HUES64 (cell line): ENCODE measurements at regions not wholly inside any gene's neighbourhood (a gene's known extent, or its start where the extent isn't known, plus 50 kb on each side); places are given as distances from the start of the nearest gene placed in this dataset.

ENCODE experiments used
- H3K27ac ChIP-seq: 2 replicates; pipeline ENCODE4 v1.7.0; 2013; ENCODE audit warnings: low read depth, low read length, inconsistent platforms
- H3K27me3 ChIP-seq: 2 replicates; pipeline ENCODE4 v1.6.1; 2013; ENCODE audit warnings: mild to moderate bottlenecking, low read length; ENCODE audit not compliant: insufficient read depth
- H3K36me3 ChIP-seq: 2 replicates; pipeline ENCODE4 v1.6.1; 2013; ENCODE audit warnings: mild to moderate bottlenecking, low read length; ENCODE audit not compliant: insufficient read depth
- H3K4me1 ChIP-seq: 2 replicates; pipeline ENCODE4 v1.6.1; 2013; ENCODE audit warnings: mild to moderate bottlenecking, low read length, moderate library complexity; ENCODE audit not compliant: insufficient read depth
- H3K4me3 ChIP-seq: 2 replicates; pipeline ENCODE4 v1.5.1; 2013; ENCODE audit warnings: mild to moderate bottlenecking, low read length, moderate library complexity
- H3K9ac ChIP-seq: 2 replicates; pipeline ENCODE4 v1.6.1; 2013; ENCODE audit warnings: mild to moderate bottlenecking, low read depth, low read length
- H3K9me3 ChIP-seq: 2 replicates; pipeline ENCODE4 v1.6.1; 2013; ENCODE audit warnings: low read depth, low read length; ENCODE audit not compliant: insufficient read depth
- WGBS: fragments of 150-250, 120-280 bp; methylation state at CpG from one replicate; pipeline ENCODE4 v1.1.7; 2013; ENCODE audit warnings: missing lambda C conversion rate; 5-methylcytosine and 5-hydroxymethylcytosine counted together

GRCh38 chr7:79820387-79820786, 314.2 kb upstream of the GNAI1 start:
- Histone ChIP-seq H3K27me3 (no peaks in the 10 kb centered on the region), H3K27ac (no peak overlapping the region), H3K36me3 (no peaks in the 10 kb centered on the region), H3K9me3 (no peaks in the 10 kb centered on the region), H3K9ac (no peak overlapping the region), H3K4me1 (no peaks in the 10 kb centered on the region), H3K4me3 (no peak overlapping the region)
- WGBS, result 83% methylated on average over 6 of the region's 6 CpGs

GRCh38 chr7:79810916-79811315, 323.7 kb upstream of the GNAI1 start:
- H3K27me3 ChIP-seq, result no peaks in the 10 kb centered on the region
- no peak overlapping the region for H3K4me3 ChIP-seq
- H3K4me1 ChIP-seq, result no peaks in the 10 kb centered on the region
- H3K9ac ChIP-seq, result no peak overlapping the region
- H3K36me3 ChIP-seq, result no peaks in the 10 kb centered on the region
- H3K27ac ChIP-seq, result no peak overlapping the region
- WGBS, result 97% methylated on average over 2 of the region's 2 CpGs
- no peaks in the 10 kb centered on the region for H3K9me3 ChIP-seq

- Histone ChIP-seq H3K4me1 (no peaks in the 10 kb centered on the region), H3K27me3 (no peaks in the 10 kb centered on the region), H3K9me3 (no peaks in the 10 kb centered on the region), H3K36me3 (no peaks in the 10 kb centered on the region), H3K4me3 (no peak overlapping the region), H3K27ac (no peak overlapping the region), H3K9ac (no peak overlapping the region)
- 63% methylated on average over 4 of the region's 6 CpGs for WGBS
Observed at GRCh38 chr7:79806161-79806734, 328.4 kb upstream of the GNAI1 start.

- no peaks in the 10 kb centered on the region for H3K4me1 ChIP-seq
- H3K27ac ChIP-seq, result no peak overlapping the region
- H3K36me3 ChIP-seq, result no peaks in the 10 kb centered on the region
- H3K9ac ChIP-seq, result no peak overlapping the region
- H3K4me3 ChIP-seq, result no peak overlapping the region
- 90% methylated on average over 6 of the region's 6 CpGs for WGBS
- H3K9me3 ChIP-seq, result no peaks in the 10 kb centered on the region
- no peaks in the 10 kb centered on the region for H3K27me3 ChIP-seq
Observed at GRCh38 chr7:79790656-79791262, 337.3 kb upstream of the MAGI2 start.

- Histone ChIP-seq H3K27ac (no peak overlapping the region), H3K9me3 (no peaks in the 10 kb centered on the region), H3K36me3 (no peaks in the 10 kb centered on the region), H3K9ac (no peak overlapping the region), H3K27me3 (no peaks in the 10 kb centered on the region), H3K4me3 (no peak overlapping the region), H3K4me1 (no peaks in the 10 kb centered on the region)
- 76% methylated on average over 2 of the region's 2 CpGs for WGBS
Observed at GRCh38 chr7:79789584-79790345, 336.3 kb upstream of the MAGI2 start.

- no peaks in the 10 kb centered on the region for H3K36me3 ChIP-seq
- H3K9ac ChIP-seq, result no peak overlapping the region
- no peak overlapping the region for H3K27ac ChIP-seq
- no peaks in the 10 kb centered on the region for H3K9me3 ChIP-seq
- H3K4me3 ChIP-seq, result no peak overlapping the region
- H3K27me3 ChIP-seq, result no peaks in the 10 kb centered on the region
- H3K4me1 ChIP-seq, result no peaks in the 10 kb centered on the region
- 91% methylated on average over 3 of the region's 3 CpGs for WGBS
Observed at GRCh38 chr7:79787623-79788022, 334.2 kb upstream of the MAGI2 start.

GRCh38 chr7:79787096-79787495, 333.6 kb upstream of the MAGI2 start:
- 93% methylated on average over 2 of the region's 2 CpGs for WGBS

GRCh38 chr7:79786187-79786586, 332.7 kb upstream of the MAGI2 start:
- H3K36me3 ChIP-seq, result no peaks in the 10 kb centered on the region
- H3K27ac ChIP-seq, result no peak overlapping the region
- no peak overlapping the region for H3K4me3 ChIP-seq
- no peaks in the 10 kb centered on the region for H3K4me1 ChIP-seq
- 91% methylated on average over 4 of the region's 5 CpGs for WGBS
- no peak overlapping the region for H3K9ac ChIP-seq
- H3K27me3 ChIP-seq, result no peaks in the 10 kb centered on the region
- H3K9me3 ChIP-seq, result no peaks in the 10 kb centered on the region

More at GRCh38 chr7:79787096-79787495, 333.6 kb upstream of the MAGI2 start:
- H3K9me3 ChIP-seq, result no peaks in the 10 kb centered on the region
- no peaks in the 10 kb centered on the region for H3K27me3 ChIP-seq
- H3K36me3 ChIP-seq, result no peaks in the 10 kb centered on the region
- H3K9ac ChIP-seq, result no peak overlapping the region
- H3K27ac ChIP-seq, result no peak overlapping the region
- no peak overlapping the region for H3K4me3 ChIP-seq
- H3K4me1 ChIP-seq, result no peaks in the 10 kb centered on the region

- no peaks in the 10 kb centered on the region for H3K4me1 ChIP-seq
- H3K9ac ChIP-seq, result no peak overlapping the region
- H3K27ac ChIP-seq, result no peak overlapping the region
- no peak overlapping the region for H3K4me3 ChIP-seq
- H3K36me3 ChIP-seq, result no peaks in the 10 kb centered on the region
- 80% methylated on average over 2 of the region's 3 CpGs for WGBS
- no peaks in the 10 kb centered on the region for H3K27me3 ChIP-seq
- no peaks in the 10 kb centered on the region for H3K9me3 ChIP-seq
Observed at GRCh38 chr7:79785556-79785955, 332.1 kb upstream of the MAGI2 start.

GRCh38 chr7:79782906-79783305, 329.4 kb upstream of the MAGI2 start:
- H3K27ac ChIP-seq, result no peak overlapping the region
- H3K27me3 ChIP-seq, result no peaks in the 10 kb centered on the region
- no peaks in the 10 kb centered on the region for H3K4me1 ChIP-seq
- no peak overlapping the region for H3K9ac ChIP-seq
- H3K9me3 ChIP-seq, result no peaks in the 10 kb centered on the region
- H3K36me3 ChIP-seq, result no peaks in the 10 kb centered on the region
- no peak overlapping the region for H3K4me3 ChIP-seq

GRCh38 chr7:79782256-79782655, 328.8 kb upstream of the MAGI2 start:
- no peaks in the 10 kb centered on the region for H3K27me3 ChIP-seq
- no peak overlapping the region for H3K9ac ChIP-seq
- 80% methylated on average over 2 of the region's 3 CpGs for WGBS
- H3K9me3 ChIP-seq, result no peaks in the 10 kb centered on the region
- H3K4me1 ChIP-seq, result no peaks in the 10 kb centered on the region
- no peak overlapping the region for H3K4me3 ChIP-seq
- no peak overlapping the region for H3K27ac ChIP-seq
- no peaks in the 10 kb centered on the region for H3K36me3 ChIP-seq
